ENCODE measurements at regions not wholly inside any gene's neighbourhood (a gene's known extent, or its start where the extent isn't known, plus 50 kb on each side); places are given as distances from the start of the nearest gene placed in this dataset.

DNA sequence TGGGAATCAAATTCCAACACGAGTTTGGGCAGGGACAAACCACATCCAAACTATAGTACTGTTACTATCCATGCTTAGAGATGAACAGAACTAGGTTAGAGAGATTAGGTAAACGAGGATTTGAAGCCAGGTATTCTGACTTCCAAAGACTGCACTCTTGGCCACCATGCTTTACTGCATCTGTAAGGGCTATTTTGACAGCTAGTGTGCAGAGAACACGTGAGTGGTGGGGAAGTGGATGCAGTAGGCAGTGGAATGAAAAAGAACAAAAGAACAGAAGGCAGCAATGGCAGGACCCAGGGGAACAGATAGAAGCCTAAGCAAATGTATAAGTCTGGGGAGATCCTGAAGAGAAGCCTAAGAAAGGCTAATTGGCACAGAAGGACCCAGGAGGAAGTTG, 59.1 kb upstream of the GJA8 start:
- DNase-seq (ENCODE audit: low spot score in 2 of 2) (no peak), ATAC-seq (no peak)
- Mint-ChIP-seq H3K9me3 (no peaks in the 10 kb centered on the region), H3K36me3 (no peaks in the 10 kb centered on the region), H3K27ac (peak overlapping the region in 1 of 2 donors; percentile 8)

DNA sequence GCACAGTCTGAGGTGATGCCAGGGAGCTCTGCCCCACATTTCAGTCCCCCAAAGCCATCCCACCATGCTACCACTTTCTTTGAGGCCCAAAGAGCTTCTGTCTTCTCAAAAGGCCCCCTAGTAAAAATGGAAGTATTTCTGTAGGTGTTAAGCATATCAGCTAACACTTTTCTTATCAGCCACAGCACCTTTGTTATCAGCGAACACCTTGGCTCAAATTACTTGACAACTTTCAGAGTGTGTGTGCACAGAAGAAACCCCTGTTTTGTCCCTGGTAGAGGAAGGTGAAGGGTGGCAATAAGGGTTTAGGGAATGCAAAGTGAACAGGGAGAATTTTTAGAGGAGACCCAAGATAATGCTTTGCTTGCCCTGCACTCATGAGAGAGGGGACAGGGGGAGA, 54.8 kb upstream of the GJA8 start:
- H3K27ac Mint-ChIP-seq, result no peak overlapping the region
- H3K36me3 Mint-ChIP-seq, result no peaks in the 10 kb centered on the region
- H3K9me3 Mint-ChIP-seq, result no peaks in the 10 kb centered on the region
- ATAC-seq, result no peak
- DNase-seq (ENCODE audit: low spot score in 2 of 2), result no peak

- H3K9me3 Mint-ChIP-seq, result no peaks in the 10 kb centered on the region
- no peaks in the 10 kb centered on the region for H3K36me3 Mint-ChIP-seq
These were observed 53.3 kb upstream of the GJA8 start for GRCh38 chr1:147849098-147849895.

GRCh38 chr1:147850737-147851136, 51.9 kb upstream of the GJA8 start:
- Mint-ChIP-seq H3K36me3 (no peaks in the 10 kb centered on the region), H3K9me3 (no peaks in the 10 kb centered on the region)
- ATAC-seq, result peak in 1 of 2 donors; percentile 87

More at GRCh38 chr1:147849098-147849895, 53.3 kb upstream of the GJA8 start:
- H3K27ac Mint-ChIP-seq, result no peak overlapping the region
- DNase-seq (ENCODE audit: low spot score in 2 of 2) (no peak), ATAC-seq (no peak)

DNA sequence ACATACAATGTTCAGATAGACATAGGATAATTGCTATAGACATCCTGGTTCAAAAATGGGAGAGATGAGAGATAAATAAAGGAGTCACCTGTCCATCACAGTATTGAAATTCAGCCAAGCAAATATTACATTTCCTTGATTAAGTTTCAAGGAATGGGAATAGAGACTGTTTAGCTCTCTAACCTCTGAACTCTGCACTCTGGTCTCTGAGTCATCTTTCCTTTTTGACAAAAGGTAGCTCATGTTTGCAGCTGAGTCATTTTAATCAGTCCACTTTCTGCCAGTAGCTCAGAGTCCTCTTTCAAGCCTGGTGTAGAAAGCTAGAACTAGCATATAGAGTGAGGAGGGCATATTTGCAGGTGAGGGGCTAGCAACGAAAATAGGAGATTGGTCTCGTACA, 51.4 kb upstream of the GJA8 start:
- no peaks in the 10 kb centered on the region for H3K9me3 Mint-ChIP-seq
- ATAC-seq (peak in 1 of 2 donors; percentile 89), DNase-seq (ENCODE audit: low spot score in 2 of 2) (no peak)
- H3K36me3 Mint-ChIP-seq, result no peaks in the 10 kb centered on the region
- no peak overlapping the region for H3K27ac Mint-ChIP-seq

More at GRCh38 chr1:147850737-147851136, 51.9 kb upstream of the GJA8 start:
- no peak for DNase-seq (ENCODE audit: low spot score in 2 of 2)
- H3K27ac Mint-ChIP-seq, result no peak overlapping the region

GRCh38 chr1:147852706-147853225, 49.8 kb upstream of the GJA8 start:
- DNase-seq (ENCODE audit: low spot score in 2 of 2), result no peak
- Mint-ChIP-seq H3K27ac (no peak overlapping the region), H3K9me3 (no peaks in the 10 kb centered on the region), H3K36me3 (no peaks in the 10 kb centered on the region)
- no peak for ATAC-seq
